CD4-positive, alpha-beta T cell treated with Interleukin-15 for 4 hours (primary cell): ENCODE measurements at regions not wholly inside any gene's neighbourhood (a gene's known extent, or its start where the extent isn't known, plus 50 kb on each side); places are given as distances from the start of the nearest gene placed in this dataset.
"Not testable (repeated sequence)": the region's sequence is repeated elsewhere in the genome, so short reads cannot be mapped to it uniquely, and the experiment has no call there.

Source experiments
- DNase-seq: peaks from one replicate; pipeline ENCODE4 v3.0.0-alpha.2; 2020; ENCODE audit warnings: low spot score

- no peak for DNase-seq
These were observed 468.2 kb upstream of the DIPK2B start for GRCh38 chrX:45668686-45669443.

- DNase-seq: no peak
These were observed 467.0 kb upstream of the DIPK2B start for GRCh38 chrX:45667666-45668065.

GRCh38 chrX:45664727-45665290, 464.1 kb upstream of the DIPK2B start:
- DNase-seq: no peak

GRCh38 chrX:45660477-45660876, 459.8 kb upstream of the DIPK2B start:
- DNase-seq: no peak

- no peak for DNase-seq
These were observed 432.7 kb upstream of the DIPK2B start for GRCh38 chrX:45633419-45633818.

- no peak for DNase-seq
These were observed 431.8 kb upstream of the DIPK2B start for GRCh38 chrX:45632506-45632905.

GRCh38 chrX:45630078-45630477, 429.4 kb upstream of the DIPK2B start:
- no peak for DNase-seq

GRCh38 chrX:45628041-45628440, 427.4 kb upstream of the DIPK2B start:
- no peak for DNase-seq

GRCh38 chrX:45623266-45623665, 422.6 kb upstream of the DIPK2B start:
- DNase-seq: no peak

GRCh38 chrX:45622538-45622937, 421.9 kb upstream of the DIPK2B start:
- no peak for DNase-seq

- no peak for DNase-seq
These were observed 421.4 kb upstream of the DIPK2B start for GRCh38 chrX:45622042-45622423.

GRCh38 chrX:45621376-45622041, 420.8 kb upstream of the DIPK2B start:
- DNase-seq: no peak

- no peak for DNase-seq
These were observed 418.6 kb upstream of the DIPK2B start for GRCh38 chrX:45619290-45619689.

GRCh38 chrX:45615591-45615990, 414.9 kb upstream of the DIPK2B start:
- DNase-seq: not testable (repeated sequence)

GRCh38 chrX:45614853-45615252, 414.2 kb upstream of the DIPK2B start:
- DNase-seq: no peak

GRCh38 chrX:45602151-45602550, 401.5 kb upstream of the DIPK2B start:
- DNase-seq: no peak

GRCh38 chrX:45601052-45601451, 400.4 kb upstream of the DIPK2B start:
- DNase-seq: no peak

- DNase-seq: no peak
These were observed 398.2 kb upstream of the DIPK2B start for GRCh38 chrX:45598861-45599260.

- no peak for DNase-seq
These were observed 395.6 kb upstream of the DIPK2B start for GRCh38 chrX:45596188-45596808.

GRCh38 chrX:45592101-45592500, 391.4 kb upstream of the DIPK2B start:
- no peak for DNase-seq

GRCh38 chrX:45591650-45592049, 391.0 kb upstream of the DIPK2B start:
- DNase-seq: no peak

GRCh38 chrX:45584717-45585116, 384.0 kb upstream of the DIPK2B start:
- DNase-seq: no peak

- no peak for DNase-seq
These were observed 376.7 kb upstream of the DIPK2B start for GRCh38 chrX:45577361-45577760.
